Right lung (tissue), 2 donors: ENCODE measurements at regions not wholly inside any gene's neighbourhood (a gene's known extent, or its start where the extent isn't known, plus 50 kb on each side); places are given as distances from the start of the nearest gene placed in this dataset.
"Not testable (repeated sequence)": the region's sequence is repeated elsewhere in the genome, so short reads cannot be mapped to it uniquely, and the experiment has no call there.

ENCODE experiments used
- DNase-seq, 2 donors: peaks; one replicate each; pipeline ENCODE4 v3.0.0-alpha.2; 2013

GRCh38 chr20:10109641-10110040 lies 74.9 kb downstream of the ANKEF1 start:
- DNase-seq = no peak

- DNase-seq = no peak
These were observed 75.4 kb downstream of the ANKEF1 start for GRCh38 chr20:10110151-10110550.

GRCh38 chr20:10111139-10111958 lies 76.6 kb downstream of the ANKEF1 start:
- DNase-seq = no peak

- no peak for DNase-seq
These were observed 77.1 kb downstream of the ANKEF1 start for GRCh38 chr20:10111959-10112250.

GRCh38 chr20:10113746-10114145 lies 79.0 kb downstream of the ANKEF1 start:
- DNase-seq = no peak

GRCh38 chr20:10114598-10114997 lies 79.8 kb downstream of the ANKEF1 start:
- no peak for DNase-seq

GRCh38 chr20:10115021-10115420 lies 80.2 kb downstream of the ANKEF1 start:
- DNase-seq = no peak

GRCh38 chr20:10119336-10119735 lies 84.5 kb downstream of the ANKEF1 start:
- no peak for DNase-seq

- not testable (repeated sequence) for DNase-seq
These were observed 90.1 kb downstream of the ANKEF1 start for GRCh38 chr20:10124883-10125282.

- no peak for DNase-seq
These were observed 91.0 kb downstream of the ANKEF1 start for GRCh38 chr20:10125757-10126156.

GRCh38 chr20:10129749-10130148 lies 88.9 kb upstream of the SNAP25 start:
- DNase-seq = no peak

- peak; percentile 45 to 55 for DNase-seq
These were observed 86.8 kb upstream of the SNAP25 start for GRCh38 chr20:10131732-10132345.

- no peak for DNase-seq
These were observed 86.2 kb upstream of the SNAP25 start for GRCh38 chr20:10132387-10132786.

GRCh38 chr20:10133532-10133931 lies 85.1 kb upstream of the SNAP25 start:
- no peak for DNase-seq

GRCh38 chr20:10134176-10134575 lies 84.5 kb upstream of the SNAP25 start:
- DNase-seq = no peak

GRCh38 chr20:10135438-10135837 lies 83.2 kb upstream of the SNAP25 start:
- DNase-seq = no peak

- DNase-seq = no peak
These were observed 81.6 kb upstream of the SNAP25 start for GRCh38 chr20:10137032-10137431.

- no peak for DNase-seq
These were observed 81.1 kb upstream of the SNAP25 start for GRCh38 chr20:10137533-10137932.

- no peak for DNase-seq
These were observed 61.1 kb upstream of the SNAP25 start for GRCh38 chr20:10157549-10157948.

GRCh38 chr20:10167040-10167439 lies 51.6 kb upstream of the SNAP25 start:
- no peak for DNase-seq

- no peak for DNase-seq
These were observed 51.0 kb upstream of the SNAP25 start for GRCh38 chr20:10167594-10167993.
